B cell (primary cell): ENCODE measurements at regions not wholly inside any gene's neighbourhood (a gene's known extent, or its start where the extent isn't known, plus 50 kb on each side); places are given as distances from the start of the nearest gene placed in this dataset.

ENCODE experiments used
- ATAC-seq: fragments of 200-7000 bp; cut with Tn5 transposase; one replicate; pipeline ENCODE4 v1.10.0; 2021; ENCODE audit warnings: low read depth, mild to moderate bottlenecking, moderate number of reproducible peaks, moderate library complexity
- CTCF ChIA-PET: fragments of 350-600 bp; sonication (Branson Sonifier 250); formaldehyde crosslinking; loops from one replicate; lab custom pipeline; 2021; ENCODE audit warnings: antibody characterized with exemption, inconsistent platforms; lab: Charles Lee
- POLR2A ChIA-PET: fragments of 350-600 bp; sonication (Branson Sonifier 250); formaldehyde crosslinking; loops from one replicate; lab custom pipeline; 2021; ENCODE audit warnings: antibody characterized with exemption; lab: Charles Lee
- DNase-seq: peaks from one replicate; pipeline ENCODE4 v3.0.0; 2013
- H2AFZ ChIP-seq: 2 replicates; pipeline ENCODE4 v1.6.1; 2012; ENCODE audit warnings: mild to moderate bottlenecking, low read depth, low read length; ENCODE audit not compliant: insufficient read depth, poor library complexity, severe bottlenecking
- H3K27ac ChIP-seq, 2 donors: 1 replicate in 1 of 2; 2 replicates in 1 of 2; pipeline ENCODE4 v1.5.1; 2012 to 2013; ENCODE audit warnings: low read length in 2 of 2, mild to moderate bottlenecking in 2 of 2, moderate library complexity in 1 of 2
- H3K27me3 ChIP-seq, 4 experiments: fragments of 200-600 bp in 1 of 4; sonication (generic) in 1 of 4; replicated peaks in 1 of 4; 1 replicate in 2 of 4; 2 replicates in 2 of 4; pipeline versions ENCODE4 v1.6.1 to v1.7.0; 2013 to 2016; ENCODE audit warnings: low read length in 3 of 4, mild to moderate bottlenecking in 2 of 4, mixed read lengths in 1 of 4, moderate library complexity in 1 of 4; ENCODE audit not compliant: insufficient read depth in 4 of 4, control insufficient read depth in 3 of 4; ENCODE audit errors: control extremely low read depth in 1 of 4
- H3K36me3 ChIP-seq, 2 experiments: replicated peaks in 1 of 2; 1 replicate in 1 of 2; 2 replicates in 1 of 2; pipeline versions ENCODE4 v1.6.1 to v1.7.1; 2013; ENCODE audit warnings: low read length in 1 of 2; ENCODE audit not compliant: insufficient read depth in 2 of 2, control insufficient read depth in 1 of 2; ENCODE audit errors: control extremely low read depth in 1 of 2, extremely low read depth in 1 of 2
- H3K4me1 ChIP-seq, 2 donors: fragments of 200-600 bp in 1 of 2; sonication (generic) in 1 of 2; 1 replicate in 1 of 2; 2 replicates in 1 of 2; pipeline versions ENCODE4 v1.5.1 to v1.6.1; 2013 to 2017; ENCODE audit warnings: low read length in 2 of 2; ENCODE audit not compliant: control insufficient read depth in 2 of 2, insufficient read depth in 2 of 2
- H3K4me2 ChIP-seq: replicated peaks from 2 replicates; pipeline ENCODE3; 2012; ENCODE audit warnings: mild to moderate bottlenecking, low read depth, low read length; ENCODE audit not compliant: poor library complexity, severe bottlenecking
- H3K4me3 ChIP-seq, 5 experiments: fragments of 200-600 bp in 1 of 5; sonication (generic) in 1 of 5; 1 replicate in 3 of 5; 2 replicates in 2 of 5; pipeline versions ENCODE4 v1.5.1 to v1.7.0; 2011 to 2016; ENCODE audit warnings: low read length in 4 of 5, mild to moderate bottlenecking in 4 of 5, low read depth in 2 of 5, control low read depth in 1 of 5, moderate library complexity in 1 of 5; ENCODE audit not compliant: insufficient read depth in 1 of 5; ENCODE audit errors: control extremely low read depth in 1 of 5, extremely low read depth in 1 of 5
- H3K79me2 ChIP-seq: fragments of 200-600 bp; sonication (generic); one replicate; pipeline ENCODE4 v1.6.0; 2016; ENCODE audit warnings: low read length; ENCODE audit not compliant: control insufficient read depth, insufficient read depth
- H3K9ac ChIP-seq: fragments of 200-600 bp; sonication (generic); 2 replicates; pipeline ENCODE4 v1.6.1; 2017; ENCODE audit warnings: mild to moderate bottlenecking, low read length, moderate library complexity
- H3K9me3 ChIP-seq, 3 donors: one replicate each; pipeline versions ENCODE4 v1.6.1 to v1.7.1; 2013; ENCODE audit warnings: low read length in 2 of 3; ENCODE audit not compliant: control insufficient read depth in 2 of 3, insufficient read depth in 1 of 3; ENCODE audit errors: control extremely low read depth in 1 of 3
- H4K20me1 ChIP-seq: 2 replicates; pipeline ENCODE4 v1.6.0; 2012; ENCODE audit warnings: mild to moderate bottlenecking, low read length; ENCODE audit not compliant: insufficient read depth, control insufficient read depth, poor library complexity, severe bottlenecking
- H3K27ac Mint-ChIP-seq: one replicate; pipeline ENCODE4 v1.8.0; 2021; ENCODE audit warnings: mixed read lengths
- H3K27me3 Mint-ChIP-seq: one replicate; pipeline ENCODE4 v1.8.0; 2021; ENCODE audit warnings: mixed read lengths
- H3K4me1 Mint-ChIP-seq: one replicate; pipeline ENCODE4 v1.8.0; 2021; ENCODE audit warnings: mixed read lengths
- H3K4me3 Mint-ChIP-seq: one replicate; pipeline ENCODE4 v1.8.0; 2021; ENCODE audit warnings: mixed read lengths
- H3K9me3 Mint-ChIP-seq: one replicate; pipeline ENCODE4 v1.8.0; 2022; ENCODE audit warnings: mixed read lengths; ENCODE audit not compliant: insufficient read depth
- EZH2 ChIP-seq: IDR thresholded peaks from 2 replicates; pipeline ENCODE4 v1.6.1; 2012; ENCODE audit warnings: borderline replicate concordance, low read depth, mild to moderate bottlenecking, moderate library complexity, low read length; ENCODE audit not compliant: insufficient read depth, poor library complexity, severe bottlenecking
- WGBS: methylation state at CpG from one replicate; pipeline ENCODE4 v1.1.5; 2013; ENCODE audit warnings: missing lambda C conversion rate; ENCODE audit not compliant: insufficient coverage; 5-methylcytosine and 5-hydroxymethylcytosine counted together
- intact Hi-C: fragments of 100-400 bp; cut with micrococcal nuclease; formaldehyde crosslinking; loops from one replicate; pipeline ENCODE4 v1.10.0; 2022
- TF ChIP-seq, protein P1 (sequence below): fragments of 200-600 bp; IDR thresholded peaks from one replicate; pipeline ENCODE4 v1.8.0; 2022; ENCODE audit warnings: antibody characterized with exemption, mild to moderate bottlenecking

DNA sequence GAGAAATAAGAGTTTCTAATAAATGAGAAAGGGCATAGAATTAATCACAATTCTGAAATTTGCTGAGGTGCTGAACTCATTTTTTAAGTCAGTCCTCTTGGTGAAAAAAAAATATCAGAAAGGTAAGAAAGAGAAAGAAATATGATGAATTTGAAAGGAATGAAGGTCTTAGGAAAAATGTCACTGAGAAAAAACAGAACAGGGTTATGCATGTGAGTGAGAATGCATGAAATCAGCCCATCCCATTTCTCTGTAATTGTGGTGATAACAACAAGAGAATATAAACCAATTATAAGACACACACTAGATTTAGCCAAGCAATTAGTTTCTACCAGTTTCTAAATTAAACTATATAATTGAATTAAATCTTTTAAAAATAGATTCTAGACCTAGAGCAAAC, 138.9 kb downstream of the TBX18 start:
- no peak overlapping the region for H3K4me2 ChIP-seq
- ATAC-seq = no peak
- CTCF ChIA-PET = no interaction called here
- H3K4me3 Mint-ChIP-seq = no peak overlapping the region
- no peak overlapping the region for H3K27ac ChIP-seq
- peaks cover 0 to 6% (median 0%) of the 10 kb centered on the region in 3 donors for H3K9me3 ChIP-seq
- H3K27ac Mint-ChIP-seq = no peak overlapping the region
- no peaks in the 10 kb centered on the region for H3K4me1 Mint-ChIP-seq
- H3K4me1 ChIP-seq = no peaks in the 10 kb centered on the region
- H3K9ac ChIP-seq = no peak overlapping the region
- TF ChIP-seq, protein P1, sequence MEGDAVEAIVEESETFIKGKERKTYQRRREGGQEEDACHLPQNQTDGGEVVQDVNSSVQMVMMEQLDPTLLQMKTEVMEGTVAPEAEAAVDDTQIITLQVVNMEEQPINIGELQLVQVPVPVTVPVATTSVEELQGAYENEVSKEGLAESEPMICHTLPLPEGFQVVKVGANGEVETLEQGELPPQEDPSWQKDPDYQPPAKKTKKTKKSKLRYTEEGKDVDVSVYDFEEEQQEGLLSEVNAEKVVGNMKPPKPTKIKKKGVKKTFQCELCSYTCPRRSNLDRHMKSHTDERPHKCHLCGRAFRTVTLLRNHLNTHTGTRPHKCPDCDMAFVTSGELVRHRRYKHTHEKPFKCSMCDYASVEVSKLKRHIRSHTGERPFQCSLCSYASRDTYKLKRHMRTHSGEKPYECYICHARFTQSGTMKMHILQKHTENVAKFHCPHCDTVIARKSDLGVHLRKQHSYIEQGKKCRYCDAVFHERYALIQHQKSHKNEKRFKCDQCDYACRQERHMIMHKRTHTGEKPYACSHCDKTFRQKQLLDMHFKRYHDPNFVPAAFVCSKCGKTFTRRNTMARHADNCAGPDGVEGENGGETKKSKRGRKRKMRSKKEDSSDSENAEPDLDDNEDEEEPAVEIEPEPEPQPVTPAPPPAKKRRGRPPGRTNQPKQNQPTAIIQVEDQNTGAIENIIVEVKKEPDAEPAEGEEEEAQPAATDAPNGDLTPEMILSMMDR = no peak
- no peak for TF ChIP-seq EZH2
- no peaks in the 10 kb centered on the region for H3K79me2 ChIP-seq
- H3K27me3 ChIP-seq = no peaks in the 10 kb centered on the region
- DNase-seq = no peak
- H3K4me3 ChIP-seq = no peak overlapping the region
- no peaks in the 10 kb centered on the region for H3K36me3 ChIP-seq
- POLR2A ChIA-PET = no interaction called here
- H3K27me3 Mint-ChIP-seq = no peaks in the 10 kb centered on the region
- intact Hi-C loops = no loop called here
- H3K9me3 Mint-ChIP-seq = peaks cover 6% of the 10 kb centered on the region
- H4K20me1 ChIP-seq = no peaks in the 10 kb centered on the region
- H2AFZ ChIP-seq = no peak overlapping the region

DNA sequence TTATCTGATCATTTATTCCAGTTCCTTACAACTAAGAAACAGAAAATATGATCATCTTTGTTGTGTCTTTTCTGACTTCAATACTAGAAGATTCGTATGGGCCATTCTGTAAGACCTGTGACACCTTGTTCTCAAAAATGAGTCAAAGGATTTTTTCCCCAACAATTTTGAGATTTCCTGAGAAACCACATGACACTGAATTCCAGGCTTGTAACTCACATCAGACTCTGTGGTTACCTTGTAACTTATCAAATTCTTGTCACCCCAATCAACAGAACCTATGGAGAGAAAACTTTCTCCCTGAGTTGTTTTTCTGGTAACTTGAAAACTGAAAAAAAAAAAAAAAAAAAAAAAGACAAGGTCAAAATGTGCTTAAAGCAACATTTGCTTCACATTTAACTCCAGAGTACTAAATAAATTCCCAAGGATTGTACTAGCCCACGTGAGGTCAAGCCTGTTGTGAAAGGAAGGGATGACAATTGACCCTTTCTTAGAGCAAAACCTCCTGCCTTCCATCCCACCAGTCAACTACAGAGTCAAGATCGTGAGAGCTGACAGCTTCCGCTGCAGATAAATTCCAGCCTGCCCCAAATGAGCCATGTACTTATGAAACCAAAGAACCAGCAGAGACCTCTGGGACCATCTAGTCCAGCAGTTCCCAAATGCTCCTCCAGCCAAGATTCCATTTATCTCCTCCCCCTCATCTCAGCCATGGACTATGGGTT, 140.3 kb downstream of the TBX18 start:
- TF ChIP-seq, protein P1 = no peak
- Histone ChIP-seq H3K36me3 (no peaks in the 10 kb centered on the region), H3K9me3 (peaks cover 0 to 6% (median 0%) of the 10 kb centered on the region in 3 donors), H3K27ac (no peak overlapping the region), H3K4me1 (no peaks in the 10 kb centered on the region), H2AFZ (no peak overlapping the region), H3K4me2 (no peak overlapping the region), H3K4me3 (no peak overlapping the region), H3K9ac (no peak overlapping the region), H3K79me2 (no peaks in the 10 kb centered on the region), H4K20me1 (no peaks in the 10 kb centered on the region), H3K27me3 (no peaks in the 10 kb centered on the region)
- H3K4me1 Mint-ChIP-seq = no peaks in the 10 kb centered on the region
- ATAC-seq (no peak), DNase-seq (no peak)
- no peak overlapping the region for H3K27ac Mint-ChIP-seq
- intact Hi-C loops = no loop called here
- H3K9me3 Mint-ChIP-seq = peaks cover 8% of the 10 kb centered on the region
- no peak overlapping the region for H3K4me3 Mint-ChIP-seq
- WGBS = 53% methylated on average over 3 of the region's 4 CpGs
- ChIA-PET CTCF (no interaction called here), POLR2A (no interaction called here)
- H3K27me3 Mint-ChIP-seq = no peaks in the 10 kb centered on the region
